HG03025 (cell line): ENCODE measurements at regions not wholly inside any gene's neighbourhood (a gene's known extent, or its start where the extent isn't known, plus 50 kb on each side); places are given as distances from the start of the nearest gene placed in this dataset.

Experiments used
- ATAC-seq: cut with Tn5 transposase; IDR thresholded peaks from one replicate; pipeline ENCODE4 v1.9.1; 2021; ENCODE audit warnings: mild to moderate bottlenecking, moderate library complexity; ENCODE audit not compliant: unreplicated experiment, low FRiP score

DNA sequence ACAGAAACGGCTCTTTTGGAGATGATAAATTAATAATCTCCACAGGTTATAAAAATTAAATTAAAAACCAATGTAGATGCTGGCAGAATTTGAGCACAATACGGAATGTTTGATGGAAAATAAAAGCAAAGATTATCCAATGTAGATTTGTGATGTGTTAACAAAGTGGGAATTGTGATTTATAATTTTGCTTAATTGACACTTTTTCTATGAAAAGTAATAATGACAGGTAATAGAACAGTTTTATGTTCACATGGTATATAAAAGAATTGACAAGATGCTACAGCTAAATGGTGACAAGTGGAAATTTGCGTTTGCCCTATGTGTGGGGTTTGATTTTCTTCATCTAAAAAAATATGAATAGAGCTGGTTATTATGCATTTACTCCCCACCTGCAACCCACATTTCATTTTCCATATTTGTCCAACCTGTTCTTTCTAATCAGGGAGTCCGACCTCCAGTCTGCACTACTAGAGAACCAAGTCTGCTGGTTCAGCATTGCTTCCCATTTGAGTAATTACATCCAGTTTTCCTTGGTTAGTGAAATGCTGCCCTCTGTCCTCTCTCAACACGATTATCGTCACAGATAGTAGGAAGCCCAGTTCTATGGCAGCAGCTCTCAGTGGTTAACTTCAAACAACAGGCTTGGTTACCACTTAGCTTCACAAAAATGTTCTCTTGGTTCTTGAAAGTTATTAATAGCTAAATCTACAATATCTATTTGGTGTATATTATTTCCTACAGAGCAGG is 61.4 kb upstream of the SLITRK1 start:
- no peak for ATAC-seq

DNA sequence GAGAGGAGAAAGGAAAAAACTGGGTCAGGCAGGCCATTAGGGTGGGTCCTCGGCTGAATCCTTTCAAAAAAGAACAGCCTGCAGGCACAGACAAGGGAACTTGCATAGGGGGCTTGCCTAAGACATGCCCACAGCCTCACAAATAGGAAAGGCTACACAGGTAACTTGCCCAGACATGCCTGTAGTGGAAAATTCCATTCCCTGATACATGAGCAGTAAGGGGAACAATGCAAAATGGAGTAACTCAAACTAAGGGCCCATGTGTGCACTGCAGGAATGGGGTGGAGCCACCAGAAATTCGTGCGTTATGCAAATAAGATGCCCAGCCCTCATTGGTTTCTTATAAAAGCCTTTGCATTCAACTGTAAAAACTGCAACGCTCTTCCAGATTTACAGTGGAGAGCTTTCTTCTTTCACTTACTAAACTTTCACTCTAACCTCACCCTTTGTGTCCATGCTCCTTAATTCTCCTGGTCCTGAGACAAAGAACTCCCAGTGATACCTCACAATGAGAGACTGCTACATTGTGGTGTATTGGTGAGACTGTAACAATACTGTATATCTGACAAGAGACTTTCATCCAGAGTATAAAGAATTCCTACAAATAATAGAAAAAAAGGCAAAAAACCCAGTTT is 59.5 kb upstream of the SLITRK1 start:
- ATAC-seq: no peak

DNA sequence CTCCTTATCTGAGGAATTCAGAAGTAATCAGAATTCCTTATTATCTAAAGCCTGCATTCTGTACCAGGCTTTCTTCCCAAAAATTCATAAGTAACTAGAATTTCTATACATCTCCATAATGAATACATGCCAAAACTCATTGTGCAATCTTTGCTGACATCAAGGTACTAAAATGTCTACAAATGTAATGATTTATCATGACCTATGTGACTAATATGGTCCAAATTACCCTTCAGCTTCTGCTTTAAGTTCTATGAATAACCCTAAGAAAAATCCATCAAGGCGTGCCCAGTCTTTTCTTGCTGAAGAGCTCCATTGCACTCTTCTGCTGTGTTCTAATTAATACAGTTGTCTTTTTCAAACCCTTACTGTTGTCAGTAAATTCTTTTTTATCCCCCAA is 58.5 kb upstream of the SLITRK1 start:
- no peak for ATAC-seq

DNA sequence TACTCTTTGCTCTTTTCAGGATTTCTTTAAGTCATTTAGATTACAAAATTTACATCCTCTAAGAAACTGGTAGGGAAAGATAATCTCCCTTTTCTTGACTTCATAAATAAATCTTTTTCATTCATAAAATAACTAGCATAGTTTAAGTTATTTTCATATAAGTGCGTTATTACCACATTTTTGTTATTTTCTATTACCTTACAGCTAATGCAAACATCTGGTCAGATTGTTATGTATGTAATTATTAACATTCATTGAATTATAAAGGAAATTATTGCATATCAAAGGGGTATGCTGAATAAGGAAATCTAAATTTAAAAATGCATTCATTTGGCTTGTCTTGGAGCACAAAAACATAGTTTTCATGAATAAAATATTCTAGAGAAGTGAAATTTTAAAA is 55.3 kb upstream of the SLITRK1 start:
- no peak for ATAC-seq

DNA sequence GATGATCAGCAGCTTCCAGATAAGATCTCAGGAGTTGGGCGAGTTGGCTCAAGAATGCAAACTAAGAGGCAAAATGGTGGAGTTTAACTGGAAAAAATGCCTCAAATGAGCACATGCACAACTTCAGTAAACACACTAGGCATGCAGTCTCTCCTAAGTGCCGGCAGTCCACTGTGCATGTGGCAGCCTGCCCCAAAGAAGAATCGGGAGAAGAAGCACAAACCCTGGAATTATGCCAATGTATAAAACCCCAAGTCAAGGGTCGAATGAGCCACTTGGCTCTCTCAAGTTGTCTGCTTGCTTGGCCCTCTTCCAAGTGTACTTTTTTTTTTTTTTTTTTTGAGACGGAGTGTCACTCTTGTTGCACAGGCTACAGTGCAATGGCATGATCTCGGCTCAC is 53.3 kb upstream of the SLITRK1 start:
- no peak for ATAC-seq
